GM20000 (cell line): ENCODE measurements at regions not wholly inside any gene's neighbourhood (a gene's known extent, or its start where the extent isn't known, plus 50 kb on each side); places are given as distances from the start of the nearest gene placed in this dataset.

ENCODE experiments used
- DNase-seq: peaks from one replicate; pipeline ENCODE4 v3.0.0; 2012; ENCODE audit warnings: low spot score
- CTCF ChIP-seq: IDR thresholded peaks from 2 replicates; pipeline ENCODE4 v1.5.1; 2012; ENCODE audit warnings: mild to moderate bottlenecking, control low read depth; ENCODE audit errors: extremely low read depth, missing control alignments

- DNase-seq, result no peak
- no peak for TF ChIP-seq CTCF
Measured at GRCh38 chr3:135779590-135780235, 185.8 kb upstream of the PPP2R3A start.

- DNase-seq, result no peak
- no peak for TF ChIP-seq CTCF
Measured at GRCh38 chr3:135781026-135781815, 184.3 kb upstream of the PPP2R3A start.

- DNase-seq, result no peak
- no peak for TF ChIP-seq CTCF
Measured at GRCh38 chr3:135784557-135784956, 181.0 kb upstream of the PPP2R3A start.

GRCh38 chr3:135788146-135788545 is 177.4 kb upstream of the PPP2R3A start:
- TF ChIP-seq CTCF, result no peak
- DNase-seq, result no peak

- DNase-seq, result no peak
- TF ChIP-seq CTCF, result no peak
Measured at GRCh38 chr3:135788978-135789377, 176.6 kb upstream of the PPP2R3A start.

- TF ChIP-seq CTCF, result no peak
- no peak for DNase-seq
Measured at GRCh38 chr3:135792174-135792573, 173.4 kb upstream of the PPP2R3A start.

GRCh38 chr3:135792858-135793475 is 172.6 kb upstream of the PPP2R3A start:
- no peak for TF ChIP-seq CTCF
- no peak for DNase-seq
